IMR-90 (cell line): ENCODE measurements at regions not wholly inside any gene's neighbourhood (a gene's known extent, or its start where the extent isn't known, plus 50 kb on each side); places are given as distances from the start of the nearest gene placed in this dataset.

Experiments
- BHLHE40 ChIP-seq: fragments of 150-350 bp; IDR thresholded peaks from 2 replicates; pipeline ENCODE4 v1.6.1; 2016; ENCODE audit warnings: mild to moderate bottlenecking, low read depth, low read length
- CHD1 ChIP-seq: IDR thresholded peaks from 2 replicates; pipeline ENCODE4 v1.6.1; 2012; ENCODE audit warnings: low read depth, low read length, improper control_type of control experiment
- CTCF ChIP-seq: conservative IDR thresholded peaks from 2 replicates; pipeline ENCODE4 v1.5.1; 2012; ENCODE audit warnings: mild to moderate bottlenecking, low read depth, low read length, improper control_type of control experiment
- FOS ChIP-seq: fragments of 150-350 bp; IDR thresholded peaks from 2 replicates; pipeline ENCODE4 v1.6.1; 2016; ENCODE audit warnings: low read depth, low read length
- MAZ ChIP-seq: IDR thresholded peaks from 2 replicates; pipeline ENCODE4 v1.6.1; 2012; ENCODE audit warnings: low read depth, mild to moderate bottlenecking, low read length, improper control_type of control experiment, moderate library complexity, borderline replicate concordance
- MXI1 ChIP-seq: IDR thresholded peaks from 2 replicates; pipeline ENCODE4 v1.6.1; 2012; ENCODE audit warnings: low read depth, mild to moderate bottlenecking, low read length, moderate library complexity, borderline replicate concordance
- NFE2L2 ChIP-seq: fragments of 150-350 bp; IDR thresholded peaks from 2 replicates; pipeline ENCODE4 v1.6.1; 2016; ENCODE audit warnings: low read depth, mild to moderate bottlenecking, low read length
- POLR2A ChIP-seq: IDR thresholded peaks from 2 replicates; pipeline ENCODE4 v1.6.1; 2012; ENCODE audit warnings: mild to moderate bottlenecking, low read depth, low read length
- RAD21 ChIP-seq: IDR thresholded peaks from 2 replicates; pipeline ENCODE4 v1.6.1; 2012; ENCODE audit warnings: low read length, improper control_type of control experiment
- RCOR1 ChIP-seq: IDR thresholded peaks from 2 replicates; pipeline ENCODE4 v1.6.1; 2012; ENCODE audit warnings: mild to moderate bottlenecking, low read length, improper control_type of control experiment; ENCODE audit not compliant: insufficient replicate concordance
- RFX5 ChIP-seq: IDR thresholded peaks from 2 replicates; pipeline ENCODE4 v1.8.0; 2012; ENCODE audit warnings: low read depth, mild to moderate bottlenecking, low read length, moderate library complexity
- USF2 ChIP-seq: fragments of 150-350 bp; IDR thresholded peaks from 2 replicates; pipeline ENCODE4 v1.6.1; 2017; ENCODE audit warnings: mild to moderate bottlenecking, antibody characterized with exemption, low read length, low read depth

- TF ChIP-seq POLR2A, result no peak
- no peak for TF ChIP-seq CTCF
- no peak for TF ChIP-seq CHD1
- no peak for TF ChIP-seq FOS
- no peak for TF ChIP-seq RAD21
- no peak for TF ChIP-seq RCOR1
- TF ChIP-seq NFE2L2, result no peak
- TF ChIP-seq MXI1, result no peak
- no peak for TF ChIP-seq RFX5
- no peak for TF ChIP-seq BHLHE40
- no peak for TF ChIP-seq USF2
- no peak for TF ChIP-seq MAZ
Measured at GRCh38 chr9:92165484-92165883, 50.3 kb upstream of the SPTLC1 start.
